ENCODE measurements at regions not wholly inside any gene's neighbourhood (a gene's known extent, or its start where the extent isn't known, plus 50 kb on each side); places are given as distances from the start of the nearest gene placed in this dataset.

- ATAC-seq (no peak), DNase-seq (no peak)
- H3K4me1 Mint-ChIP-seq, result no peaks in the 10 kb centered on the region
- H3K9me3 Mint-ChIP-seq, result no peaks in the 10 kb centered on the region
- H3K4me3 Mint-ChIP-seq, result no peak overlapping the region
- H3K27ac Mint-ChIP-seq, result no peak overlapping the region
- peaks cover 5 to 36% (median 32%) of the 10 kb centered on the region in 5 donors for H3K27me3 Mint-ChIP-seq
- no peaks in the 10 kb centered on the region for H3K36me3 Mint-ChIP-seq
- POLR2A ChIA-PET, result no interaction called here
These were observed 51.8 kb upstream of the ADRA1D start for GRCh38 chr20:4300921-4301320.

- Mint-ChIP-seq H3K4me3 (no peak overlapping the region), H3K27ac (no peak overlapping the region), H3K9me3 (no peaks in the 10 kb centered on the region), H3K36me3 (no peaks in the 10 kb centered on the region), H3K27me3 (peaks cover 7 to 41% (median 34%) of the 10 kb centered on the region in 5 donors), H3K4me1 (no peaks in the 10 kb centered on the region)
- POLR2A ChIA-PET, result no interaction called here
- ATAC-seq, result no peak
- no peak for DNase-seq
These were observed 51.3 kb upstream of the ADRA1D start for GRCh38 chr20:4300401-4300800.

- Mint-ChIP-seq H3K36me3 (no peaks in the 10 kb centered on the region), H3K4me1 (no peaks in the 10 kb centered on the region), H3K27me3 (peaks cover 8 to 47% (median 34%) of the 10 kb centered on the region in 5 donors), H3K9me3 (no peaks in the 10 kb centered on the region), H3K27ac (no peak overlapping the region), H3K4me3 (no peak overlapping the region)
- POLR2A ChIA-PET, result no interaction called here
- ATAC-seq, result no peak
- no peak for DNase-seq
These were observed 50.7 kb upstream of the ADRA1D start for GRCh38 chr20:4299773-4300172.

GRCh38 chr20:4299216-4299615 lies 50.1 kb upstream of the ADRA1D start:
- ATAC-seq (no peak), DNase-seq (no peak)
- Mint-ChIP-seq H3K27me3 (peaks cover 8 to 50% (median 34%) of the 10 kb centered on the region in 5 donors), H3K27ac (no peak overlapping the region), H3K4me3 (no peak overlapping the region), H3K36me3 (no peaks in the 10 kb centered on the region), H3K9me3 (no peaks in the 10 kb centered on the region), H3K4me1 (no peaks in the 10 kb centered on the region)
- POLR2A ChIA-PET, result no interaction called here
